H1 (cell line): ENCODE measurements at regions not wholly inside any gene's neighbourhood (a gene's known extent, or its start where the extent isn't known, plus 50 kb on each side); places are given as distances from the start of the nearest gene placed in this dataset.

Source experiments
- CTCF ChIA-PET: fragments of 300-600 bp; sonication (Branson Sonifier 250); formaldehyde crosslinking; loops from one replicate; lab custom pipeline; 2021; ENCODE audit not compliant: partially characterized antibody; lab: Charles Lee
- POLR2A ChIA-PET: fragments of 300-600 bp; sonication (Branson Sonifier 250); formaldehyde crosslinking; loops from one replicate; lab custom pipeline; 2021; ENCODE audit warnings: inconsistent platforms; ENCODE audit not compliant: partially characterized antibody; lab: Charles Lee
- DNase-seq, 2 experiments: peaks; one replicate each; pipeline versions ENCODE4 v3.0.0 to v3.0.0-alpha.2; 2010 to 2022; ENCODE audit warnings: low spot score in 2 of 2, low read depth in 1 of 2, mixed read lengths in 1 of 2
- FAIRE-seq: peaks from 2 replicates; lab custom pipeline; 2011; peaks lifted over from hg19 to GRCh38; lab: Jason Lieb, UNC
- H2AFZ ChIP-seq: 2 replicates; pipeline ENCODE4 v1.8.1; 2012; ENCODE audit warnings: low read length, inconsistent platforms
- H2AK5ac ChIP-seq: 2 replicates; pipeline ENCODE4 v1.6.1; 2013; ENCODE audit warnings: low read depth, low read length
- H2BK120ac ChIP-seq: replicated peaks from 2 replicates; pipeline ENCODE3; 2013; ENCODE audit warnings: low read depth, low read length, inconsistent platforms
- H2BK12ac ChIP-seq: 2 replicates; pipeline ENCODE4 v1.6.1; 2013; ENCODE audit warnings: low read depth, low read length
- H2BK15ac ChIP-seq: 2 replicates; pipeline ENCODE4 v1.6.1; 2013; ENCODE audit warnings: low read length
- H2BK20ac ChIP-seq: 2 replicates; pipeline ENCODE4 v1.6.1; 2013; ENCODE audit warnings: low read length
- H2BK5ac ChIP-seq: 2 replicates; pipeline ENCODE4 v1.6.1; 2013; ENCODE audit warnings: low read depth, low read length
- H3K14ac ChIP-seq: 2 replicates; pipeline ENCODE4 v1.6.1; 2013; ENCODE audit warnings: inconsistent platforms; ENCODE audit not compliant: insufficient read length
- H3K18ac ChIP-seq: 2 replicates; pipeline ENCODE4 v1.6.1; 2013; ENCODE audit warnings: low read length; ENCODE audit errors: extremely low read depth
- H3K23ac ChIP-seq: 2 replicates; pipeline ENCODE4 v1.6.1; 2013; ENCODE audit warnings: inconsistent platforms; ENCODE audit not compliant: insufficient read length
- H3K23me2 ChIP-seq: 2 replicates; pipeline ENCODE4 v1.6.1; 2013; ENCODE audit warnings: low read depth, low read length
- H3K27ac ChIP-seq: 2 replicates; pipeline ENCODE4 v1.6.1; 2011; ENCODE audit warnings: low read depth, low read length, inconsistent platforms
- H3K27me3 ChIP-seq, 4 experiments: replicated peaks in 1 of 4; 1 replicate in 1 of 4; 2 replicates in 3 of 4; pipeline versions ENCODE4 v1.6.1 to v1.8.1; 2011 to 2013; ENCODE audit warnings: low read length in 3 of 4, mild to moderate bottlenecking in 3 of 4, inconsistent platforms in 2 of 4, mixed read lengths in 2 of 4, moderate library complexity in 1 of 4; ENCODE audit not compliant: control insufficient read depth in 3 of 4, insufficient read depth in 3 of 4; ENCODE audit errors: extremely low read depth in 1 of 4
- H3K36me3 ChIP-seq, 4 experiments: 2 replicates each; pipeline versions ENCODE4 v1.6.1 to v1.8.1; 2011 to 2013; ENCODE audit warnings: mild to moderate bottlenecking in 4 of 4, low read length in 3 of 4, moderate library complexity in 2 of 4, control low read depth in 1 of 4, inconsistent platforms in 1 of 4; ENCODE audit not compliant: insufficient read depth in 4 of 4, control insufficient read depth in 2 of 4
- H3K4ac ChIP-seq: replicated peaks from 2 replicates; pipeline ENCODE3; 2013; ENCODE audit warnings: low read length, low read depth, mixed read lengths, inconsistent platforms; ENCODE audit not compliant: insufficient read length
- H3K4me1 ChIP-seq, 4 experiments: replicated peaks in 1 of 4; 1 replicate in 1 of 4; 2 replicates in 3 of 4; pipeline versions ENCODE4 v1.6.1 to v1.8.1; 2011 to 2013; ENCODE audit warnings: low read length in 3 of 4, inconsistent platforms in 2 of 4, mixed read lengths in 1 of 4; ENCODE audit not compliant: insufficient read depth in 4 of 4, control insufficient read depth in 3 of 4
- H3K4me2 ChIP-seq, 2 experiments: 2 replicates each; pipeline versions ENCODE4 v1.6.1 to v1.8.1; 2011 to 2013; ENCODE audit warnings: low read depth in 2 of 2, low read length in 2 of 2, control low read depth in 1 of 2, inconsistent platforms in 1 of 2, mild to moderate bottlenecking in 1 of 2; ENCODE audit not compliant: insufficient read depth in 1 of 2
- H3K4me3 ChIP-seq, 4 experiments: fragments of 200-600, 300-600 bp in 1 of 4; sonication (generic), shearing (Covaris generic), sonication (Bioruptor Twin) in 1 of 4; 2 replicates each; pipeline versions ENCODE4 v1.5.1 to v1.8.1; 2011 to 2016; ENCODE audit warnings: low read length in 4 of 4, low read depth in 3 of 4, control low read depth in 2 of 4, inconsistent platforms in 2 of 4, mild to moderate bottlenecking in 2 of 4, mixed read lengths in 1 of 4, moderate library complexity in 1 of 4; ENCODE audit not compliant: insufficient read depth in 2 of 4; ENCODE audit errors: extremely low read depth in 1 of 4
- H3K56ac ChIP-seq: replicated peaks from 2 replicates; pipeline ENCODE3; 2013; ENCODE audit warnings: low read depth, mild to moderate bottlenecking, mixed read lengths, low read length, inconsistent platforms; ENCODE audit not compliant: insufficient read length
- H3K79me1 ChIP-seq: 2 replicates; pipeline ENCODE4 v1.6.1; 2013; ENCODE audit warnings: low read depth, low read length, control low read depth
- H3K79me2 ChIP-seq, 2 experiments: 2 replicates each; pipeline versions ENCODE4 v1.6.1 to v1.8.1; 2012 to 2013; ENCODE audit warnings: low read length in 2 of 2, mild to moderate bottlenecking in 2 of 2, inconsistent platforms in 1 of 2; ENCODE audit not compliant: insufficient read depth in 2 of 2, control insufficient read depth in 1 of 2
- H3K9ac ChIP-seq, 4 experiments: replicated peaks in 1 of 4; 1 replicate in 1 of 4; 2 replicates in 3 of 4; pipeline versions ENCODE4 v1.6.1 to v1.8.1; 2011 to 2013; ENCODE audit warnings: low read depth in 3 of 4, low read length in 3 of 4, control low read depth in 2 of 4, mild to moderate bottlenecking in 2 of 4, moderate library complexity in 2 of 4, inconsistent platforms in 1 of 4; ENCODE audit errors: extremely low read depth in 1 of 4
- H3K9me3 ChIP-seq, 2 experiments: 2 replicates each; pipeline versions ENCODE4 v1.6.1 to v1.8.1; 2012 to 2013; ENCODE audit warnings: mild to moderate bottlenecking in 2 of 2, moderate library complexity in 2 of 2, control low read depth in 1 of 2, inconsistent platforms in 1 of 2, low read depth in 1 of 2, low read length in 1 of 2, mixed read lengths in 1 of 2; ENCODE audit not compliant: insufficient read depth in 2 of 2
- H4K20me1 ChIP-seq, 2 experiments: replicated peaks in 1 of 2; 2 replicates each; pipeline versions ENCODE3 to v1.8.1; 2011 to 2013; ENCODE audit warnings: inconsistent platforms in 2 of 2, low read length in 2 of 2, mild to moderate bottlenecking in 1 of 2; ENCODE audit not compliant: insufficient read depth in 2 of 2, control insufficient read depth in 1 of 2
- H4K5ac ChIP-seq: 2 replicates; pipeline ENCODE4 v1.6.1; 2013; ENCODE audit warnings: low read length, low read depth, mixed read lengths, inconsistent platforms; ENCODE audit not compliant: insufficient read length
- H4K8ac ChIP-seq: 2 replicates; pipeline ENCODE4 v1.8.0; 2013; ENCODE audit warnings: mild to moderate bottlenecking, moderate library complexity, low read length, inconsistent platforms; ENCODE audit not compliant: insufficient read depth; ENCODE audit errors: extremely low read depth
- H4K91ac ChIP-seq: replicated peaks from 2 replicates; pipeline ENCODE3; 2013; ENCODE audit warnings: low read length, mixed read lengths, inconsistent platforms; ENCODE audit not compliant: insufficient read length
- BRCA1 ChIP-seq: IDR thresholded peaks from 2 replicates; pipeline ENCODE4 v1.6.1; 2012; ENCODE audit warnings: low read depth, low read length, improper control_type of control experiment
- CREB1 ChIP-seq: IDR thresholded peaks from 2 replicates; pipeline ENCODE4 v1.6.1; 2012; ENCODE audit warnings: inconsistent platforms
- EP300 ChIP-seq, 2 experiments: IDR thresholded peaks; 1 replicate in 1 of 2; 2 replicates in 1 of 2; pipeline ENCODE4 v1.6.1; 2011 to 2012; ENCODE audit warnings: low read depth in 2 of 2, low read length in 2 of 2, mild to moderate bottlenecking in 2 of 2, borderline replicate concordance in 1 of 2, inconsistent platforms in 1 of 2, moderate library complexity in 1 of 2
- GABPA ChIP-seq: IDR thresholded peaks from 2 replicates; pipeline ENCODE4 v1.6.1; 2011; ENCODE audit warnings: mild to moderate bottlenecking, low read length, moderate library complexity, borderline replicate concordance; ENCODE audit not compliant: insufficient read depth
- HDAC6 ChIP-seq: IDR thresholded peaks from one replicate; pipeline ENCODE4 v1.7.1; 2012; ENCODE audit warnings: low read depth, mild to moderate bottlenecking, inconsistent platforms, low read length, moderate library complexity
- JUN ChIP-seq: IDR thresholded peaks from 2 replicates; pipeline ENCODE4 v1.6.1; 2011; ENCODE audit warnings: low read depth, mild to moderate bottlenecking, improper control_type of control experiment, low read length
- NRF1 ChIP-seq: IDR thresholded peaks from 2 replicates; pipeline ENCODE4 v1.6.1; 2011; ENCODE audit warnings: mild to moderate bottlenecking, low read depth, low read length, improper control_type of control experiment
- POU5F1 ChIP-seq: IDR thresholded peaks from 2 replicates; pipeline ENCODE4 v1.6.1; 2011; ENCODE audit warnings: low read depth, mild to moderate bottlenecking, low read length, moderate library complexity
- RBBP5 ChIP-seq: IDR thresholded peaks from 2 replicates; pipeline ENCODE4 v1.7.1; 2012; ENCODE audit warnings: low read depth, mild to moderate bottlenecking, inconsistent platforms, low read length, moderate library complexity, borderline replicate concordance
- RFX5 ChIP-seq: IDR thresholded peaks from 2 replicates; pipeline ENCODE4 v1.6.1; 2011; ENCODE audit warnings: low read depth, low read length, improper control_type of control experiment, borderline replicate concordance
- RNF2 ChIP-seq: fragments of 200-900, 300-1000 bp; sonication (generic); IDR thresholded peaks from 2 replicates; pipeline ENCODE4 v1.7.1; 2016; ENCODE audit warnings: borderline replicate concordance, low read depth, mild to moderate bottlenecking, antibody characterized with exemption, low read length; ENCODE audit not compliant: poor library complexity, severe bottlenecking; ENCODE audit errors: missing control alignments
- SIRT6 ChIP-seq: IDR thresholded peaks from one replicate; pipeline ENCODE4 v1.7.1; 2012; ENCODE audit warnings: low read length, inconsistent platforms
- SP2 ChIP-seq: IDR thresholded peaks from 2 replicates; pipeline ENCODE4 v1.6.1; 2012; ENCODE audit warnings: mild to moderate bottlenecking, low read length, inconsistent platforms
- SRF ChIP-seq: IDR thresholded peaks from 2 replicates; pipeline ENCODE4 v1.6.1; 2011; ENCODE audit warnings: mild to moderate bottlenecking, low read depth, low read length, moderate library complexity
- TEAD4 ChIP-seq: IDR thresholded peaks from 2 replicates; pipeline ENCODE4 v1.6.1; 2012; ENCODE audit warnings: low read depth, low read length, inconsistent platforms, mixed read lengths
- YY1 ChIP-seq: IDR thresholded peaks from 2 replicates; pipeline ENCODE4 v1.6.1; 2011; ENCODE audit warnings: low read depth, mild to moderate bottlenecking, low read length
- WGBS, 2 experiments: shearing (Covaris generic) in 1 of 2; methylation state at CpG; one replicate each; pipeline versions ENCODE4 v1.1.6 to v1.1.7; 2013 to 2015; ENCODE audit warnings: low lambda C conversion rate in 2 of 2, mixed read lengths in 2 of 2, inconsistent platforms in 1 of 2, low coverage in 1 of 2, missing lambda C conversion rate in 1 of 2; ENCODE audit not compliant: insufficient replicate concordance in 2 of 2, insufficient coverage in 1 of 2, insufficient read length in 1 of 2; ENCODE audit errors: extremely low coverage in 1 of 2, missing lambda C conversion rate in 1 of 2; 5-methylcytosine and 5-hydroxymethylcytosine counted together

DNA sequence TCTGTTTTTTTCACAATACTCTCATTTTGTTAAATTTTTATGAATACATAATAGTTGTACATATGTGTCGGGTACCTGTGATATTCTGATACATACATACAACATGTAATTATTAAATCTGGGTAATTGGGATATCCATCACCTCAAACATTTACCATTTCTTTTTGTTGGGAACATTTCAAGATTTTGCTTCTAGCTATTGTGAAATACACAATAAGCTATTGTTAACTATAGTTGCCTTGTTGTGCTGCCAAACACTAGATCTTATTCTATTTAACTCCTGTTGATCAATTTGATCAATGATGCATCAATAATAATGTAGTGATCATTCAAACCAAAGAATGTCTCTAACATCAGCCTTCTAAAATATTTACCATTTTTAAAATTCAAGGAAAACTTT is 234.6 kb upstream of the NR5A2 start:
- no peak overlapping the region for H2BK15ac ChIP-seq
- H3K14ac ChIP-seq, result no peak overlapping the region
- H3K4me3 ChIP-seq, result no peak overlapping the region
- H3K36me3 ChIP-seq, result no peaks in the 10 kb centered on the region
- H4K20me1 ChIP-seq, result no peaks in the 10 kb centered on the region
- POLR2A ChIA-PET, result no interaction called here
- no peak overlapping the region for H3K56ac ChIP-seq
- H3K9ac ChIP-seq, result no peak overlapping the region
- H3K27me3 ChIP-seq, result no peaks in the 10 kb centered on the region
- H2AK5ac ChIP-seq, result no peak overlapping the region
- no peak overlapping the region for H2BK5ac ChIP-seq
- no peak overlapping the region for H3K4ac ChIP-seq
- TF ChIP-seq JUN (no peak), POU5F1 (no peak), RFX5 (no peak), TEAD4 (no peak), GABPA (no peak), SP2 (no peak), BRCA1 (no peak), RNF2 (no peak), NRF1 (no peak), SRF (no peak), YY1 (no peak), CREB1 (no peak), SIRT6 (no peak), RBBP5 (no peak), EP300 (IDR thresholded peaks at IDR 0.05; ENCODE audit: borderline replicate concordance in 1 of 2, low read depth in 2 of 2, low read length in 2 of 2) (no peak), HDAC6 (no peak)
- no peak overlapping the region for H2AFZ ChIP-seq
- H2BK12ac ChIP-seq, result no peak overlapping the region
- no peak overlapping the region for H3K4me2 ChIP-seq
- no peaks in the 10 kb centered on the region for H3K79me1 ChIP-seq
- DNase-seq (no peak), FAIRE-seq (no peak)
- 83% methylated on average over 1 of the region's 1 CpG; no CpG with 5 or more reads in 1 of the 2 experiments for WGBS, 2 experiments
- no peak overlapping the region for H2BK120ac ChIP-seq
- no peak overlapping the region for H3K23ac ChIP-seq
- H3K4me1 ChIP-seq, result peaks cover 0 to 3% (median 2%) of the 10 kb centered on the region in 4 experiments; a peak in 3 of 7 replicates
- CTCF ChIA-PET, result interaction anchor here (0.6 to 1.8 kb wide), 3 partner anchors 13 to 144 kb away, joined by 3 to 6 read pairs (median 3); no protein-coding TSS in a partner anchor
- H3K18ac ChIP-seq, result no peak overlapping the region
- H4K91ac ChIP-seq, result no peak overlapping the region
- no peak overlapping the region for H2BK20ac ChIP-seq
- no peaks in the 10 kb centered on the region for H3K23me2 ChIP-seq
- H3K27ac ChIP-seq, result no peak overlapping the region
- no peak overlapping the region for H4K5ac ChIP-seq
- no peak overlapping the region for H4K8ac ChIP-seq
- H3K79me2 ChIP-seq, result no peaks in the 10 kb centered on the region
- H3K9me3 ChIP-seq, result no peaks in the 10 kb centered on the region
